Hematopoietic multipotent progenitor cell (in vitro differentiated cells): ENCODE measurements at regions not wholly inside any gene's neighbourhood (a gene's known extent, or its start where the extent isn't known, plus 50 kb on each side); places are given as distances from the start of the nearest gene placed in this dataset.

ENCODE experiments used
- DNase-seq, 3 donors: peaks; one replicate each; pipeline ENCODE4 v3.0.0-alpha.2; 2011 to 2015; ENCODE audit warnings: low read depth in 2 of 3, low spot score in 2 of 3

GRCh38 chr2:9089831-9090230, 86.3 kb upstream of the MBOAT2 start:
- DNase-seq: no peak

- DNase-seq: no peak
These were observed 83.7 kb upstream of the MBOAT2 start for GRCh38 chr2:9087121-9087681.

GRCh38 chr2:9086465-9086864, 83.0 kb upstream of the MBOAT2 start:
- DNase-seq: no peak

- DNase-seq: no peak
These were observed 81.9 kb upstream of the MBOAT2 start for GRCh38 chr2:9085353-9085752.

GRCh38 chr2:9083287-9083686, 79.8 kb upstream of the MBOAT2 start:
- DNase-seq: no peak

GRCh38 chr2:9082158-9082557, 78.7 kb upstream of the MBOAT2 start:
- no peak for DNase-seq

- no peak for DNase-seq
These were observed 78.3 kb upstream of the MBOAT2 start for GRCh38 chr2:9081750-9082149.

GRCh38 chr2:9078405-9078804, 74.9 kb upstream of the MBOAT2 start:
- no peak for DNase-seq

- no peak for DNase-seq
These were observed 74.2 kb upstream of the MBOAT2 start for GRCh38 chr2:9077691-9078090.

GRCh38 chr2:9076755-9077154, 73.3 kb upstream of the MBOAT2 start:
- no peak for DNase-seq

- DNase-seq: no peak
These were observed 72.7 kb upstream of the MBOAT2 start for GRCh38 chr2:9076210-9076609.

GRCh38 chr2:9074930-9075329, 71.4 kb upstream of the MBOAT2 start:
- no peak for DNase-seq

GRCh38 chr2:9071584-9072124, 68.2 kb upstream of the MBOAT2 start:
- DNase-seq: no peak

- no peak for DNase-seq
These were observed 67.5 kb upstream of the MBOAT2 start for GRCh38 chr2:9071032-9071431.

GRCh38 chr2:9069543-9069942, 66.1 kb upstream of the MBOAT2 start:
- no peak for DNase-seq

GRCh38 chr2:9065901-9066300, 62.4 kb upstream of the MBOAT2 start:
- DNase-seq: no peak

- no peak for DNase-seq
These were observed 59.6 kb upstream of the MBOAT2 start for GRCh38 chr2:9063023-9063606.

GRCh38 chr2:9060819-9061218, 57.3 kb upstream of the MBOAT2 start:
- no peak for DNase-seq

- DNase-seq: no peak
These were observed 54.7 kb upstream of the MBOAT2 start for GRCh38 chr2:9057939-9058761.

GRCh38 chr2:9055471-9055870, 52.0 kb upstream of the MBOAT2 start:
- no peak for DNase-seq

GRCh38 chr2:9053534-9053931, 50.0 kb upstream of the MBOAT2 start:
- DNase-seq: no peak
